Trophoblast cell (in vitro differentiated cells and primary cell): ENCODE measurements at regions not wholly inside any gene's neighbourhood (a gene's known extent, or its start where the extent isn't known, plus 50 kb on each side); places are given as distances from the start of the nearest gene placed in this dataset.

Source experiments
- DNase-seq, 2 donors: peaks; one replicate each; pipeline ENCODE4 v3.0.0-alpha.2; 2016
- H2AFZ ChIP-seq: 2 replicates; pipeline ENCODE4 v1.6.1; 2013; ENCODE audit warnings: low read length, moderate library complexity, mild to moderate bottlenecking; ENCODE audit not compliant: insufficient read depth, poor library complexity
- H2AK5ac ChIP-seq: 2 replicates; pipeline ENCODE4 v1.6.1; 2013; ENCODE audit warnings: mild to moderate bottlenecking, low read length
- H2BK120ac ChIP-seq: 2 replicates; pipeline ENCODE4 v1.6.1; 2013; ENCODE audit warnings: low read length, mild to moderate bottlenecking, moderate library complexity; ENCODE audit not compliant: insufficient read depth, poor library complexity
- H2BK12ac ChIP-seq: 2 replicates; pipeline ENCODE4 v1.6.1; 2013; ENCODE audit warnings: mild to moderate bottlenecking, low read length, moderate library complexity
- H2BK5ac ChIP-seq: 2 replicates; pipeline ENCODE4 v1.6.1; 2013; ENCODE audit warnings: low read length, low read depth, moderate library complexity, mild to moderate bottlenecking; ENCODE audit not compliant: poor library complexity
- H3K14ac ChIP-seq: 2 replicates; pipeline ENCODE4 v1.6.1; 2013; ENCODE audit warnings: mild to moderate bottlenecking, low read length
- H3K18ac ChIP-seq: 2 replicates; pipeline ENCODE4 v1.6.1; 2013; ENCODE audit warnings: mild to moderate bottlenecking, low read length
- H3K23ac ChIP-seq: 2 replicates; pipeline ENCODE4 v1.6.1; 2013; ENCODE audit warnings: low read length
- H3K27ac ChIP-seq: 2 replicates; pipeline ENCODE4 v1.5.1; 2013; ENCODE audit warnings: low read depth, mild to moderate bottlenecking, inconsistent platforms, low read length, moderate library complexity
- H3K27me3 ChIP-seq: 2 replicates; pipeline ENCODE4 v1.6.1; 2013; ENCODE audit warnings: inconsistent platforms, mild to moderate bottlenecking, low read length, moderate library complexity; ENCODE audit not compliant: insufficient read depth
- H3K36me3 ChIP-seq, 2 experiments: 1 replicate in 1 of 2; 2 replicates in 1 of 2; pipeline ENCODE4 v1.6.1; 2013; ENCODE audit warnings: low read length in 2 of 2, mild to moderate bottlenecking in 2 of 2, moderate library complexity in 1 of 2; ENCODE audit not compliant: insufficient read depth in 2 of 2, control insufficient read depth in 1 of 2
- H3K4ac ChIP-seq: 2 replicates; pipeline ENCODE4 v1.6.1; 2013; ENCODE audit warnings: low read depth, mild to moderate bottlenecking, low read length, moderate library complexity
- H3K4me1 ChIP-seq, 2 experiments: 1 replicate in 1 of 2; 2 replicates in 1 of 2; pipeline ENCODE4 v1.6.1; 2013; ENCODE audit warnings: low read length in 2 of 2, mild to moderate bottlenecking in 2 of 2, moderate library complexity in 1 of 2; ENCODE audit not compliant: insufficient read depth in 2 of 2, control insufficient read depth in 1 of 2
- H3K4me2 ChIP-seq: 2 replicates; pipeline ENCODE4 v1.6.1; 2013; ENCODE audit warnings: inconsistent platforms, mild to moderate bottlenecking, low read length, moderate library complexity
- H3K4me3 ChIP-seq: 2 replicates; pipeline ENCODE4 v1.5.1; 2013; ENCODE audit warnings: mild to moderate bottlenecking, low read depth, low read length, inconsistent platforms
- H3K79me1 ChIP-seq: one replicate; pipeline ENCODE4 v1.6.1; 2013; ENCODE audit warnings: low read length
- H3K79me2 ChIP-seq: 2 replicates; pipeline ENCODE4 v1.6.1; 2013; ENCODE audit warnings: low read length, mild to moderate bottlenecking; ENCODE audit not compliant: control insufficient read depth, insufficient read depth, poor library complexity
- H3K9ac ChIP-seq: 2 replicates; pipeline ENCODE4 v1.6.1; 2013; ENCODE audit warnings: mild to moderate bottlenecking, low read length
- H3K9me3 ChIP-seq: 2 replicates; pipeline ENCODE4 v1.6.1; 2013; ENCODE audit warnings: low read depth, mild to moderate bottlenecking, control low read depth, inconsistent platforms, low read length; ENCODE audit not compliant: insufficient read depth
- H4K12ac ChIP-seq: 2 replicates; pipeline ENCODE4 v1.6.1; 2013; ENCODE audit warnings: low read depth, mild to moderate bottlenecking, low read length, moderate library complexity
- H4K8ac ChIP-seq: 2 replicates; pipeline ENCODE4 v1.6.1; 2013; ENCODE audit warnings: low read depth, mild to moderate bottlenecking, low read length, moderate library complexity
- H4K91ac ChIP-seq: one replicate; pipeline ENCODE4 v1.6.1; 2013; ENCODE audit warnings: low read depth, mild to moderate bottlenecking, low read length, moderate library complexity
- WGBS: extraction: QIAGEN DNeasy Blood & Tissue Kit; methylation state at CpG from one replicate; pipeline ENCODE4 v1.1.7; 2013; ENCODE audit warnings: missing lambda C conversion rate; ENCODE audit not compliant: insufficient read length, insufficient coverage; ENCODE audit errors: extremely low coverage; 5-methylcytosine and 5-hydroxymethylcytosine counted together

DNA sequence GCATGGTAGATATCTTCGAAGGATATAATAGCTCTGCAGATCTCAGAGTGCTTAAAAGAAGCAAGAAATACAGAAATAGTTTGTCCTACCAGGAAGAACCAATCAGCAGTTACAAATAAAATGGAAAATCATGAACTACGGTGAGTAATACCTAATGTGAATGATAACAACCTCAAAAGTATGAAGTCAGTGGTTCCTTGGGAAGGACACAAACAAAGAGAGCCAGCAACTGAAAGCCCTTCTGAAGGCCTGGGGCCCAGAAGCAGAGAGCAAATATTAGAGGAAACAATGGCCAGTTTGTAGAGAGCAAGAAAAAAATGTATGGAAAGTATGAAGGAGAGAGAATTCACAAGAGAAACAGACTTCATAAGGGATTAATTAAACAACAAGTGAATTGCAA lies 226.8 kb upstream of the CHST9 start:
- no peaks in the 10 kb centered on the region for H3K79me1 ChIP-seq
- no peak overlapping the region for H3K14ac ChIP-seq
- no peak overlapping the region for H3K23ac ChIP-seq
- no peaks in the 10 kb centered on the region for H3K36me3 ChIP-seq
- H3K4me3 ChIP-seq, result no peak overlapping the region
- H3K79me2 ChIP-seq, result no peaks in the 10 kb centered on the region
- no peak overlapping the region for H3K4me2 ChIP-seq
- H3K4me1 ChIP-seq, result peaks cover 2% of the 10 kb centered on the region in 2 experiments
- H4K12ac ChIP-seq, result no peak overlapping the region
- no peak overlapping the region for H2AK5ac ChIP-seq
- no peak overlapping the region for H3K4ac ChIP-seq
- WGBS, result no CpG with 5 or more reads among the region's 2 CpGs
- H3K18ac ChIP-seq, result no peak overlapping the region
- no peak overlapping the region for H3K27ac ChIP-seq
- H2BK12ac ChIP-seq, result no peak overlapping the region
- no peaks in the 10 kb centered on the region for H3K9me3 ChIP-seq
- H2BK120ac ChIP-seq, result no peak overlapping the region
- H2AFZ ChIP-seq, result no peak overlapping the region
- no peak overlapping the region for H2BK5ac ChIP-seq
- H4K91ac ChIP-seq, result no peak overlapping the region
- no peak overlapping the region for H4K8ac ChIP-seq
- H3K9ac ChIP-seq, result no peak overlapping the region
- DNase-seq, result no peak
- H3K27me3 ChIP-seq, result no peaks in the 10 kb centered on the region

DNA sequence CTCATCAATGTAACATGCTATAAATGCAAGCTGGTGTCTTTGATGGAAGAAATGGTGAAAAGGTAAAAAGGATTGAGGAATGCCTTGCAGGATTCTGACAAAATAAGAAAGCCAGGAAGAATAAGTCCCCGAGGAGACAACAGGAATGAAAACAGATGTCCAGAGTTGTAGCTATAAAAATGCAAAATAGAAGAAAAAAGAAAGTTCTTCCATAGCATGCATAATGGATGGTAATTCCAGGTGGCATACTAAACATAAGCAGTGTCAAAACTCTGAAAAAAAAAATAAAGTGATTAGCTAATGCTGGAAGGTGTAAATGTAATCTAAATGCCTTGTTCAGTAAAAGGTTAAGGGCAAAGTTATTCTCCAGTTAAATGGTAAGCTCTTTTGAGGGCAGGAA lies 225.9 kb upstream of the CHST9 start:
- H3K9me3 ChIP-seq, result no peaks in the 10 kb centered on the region
- DNase-seq, result no peak
- H2BK5ac ChIP-seq, result no peak overlapping the region
- H3K14ac ChIP-seq, result no peak overlapping the region
- no peak overlapping the region for H4K8ac ChIP-seq
- H3K79me2 ChIP-seq, result no peaks in the 10 kb centered on the region
- H3K4me3 ChIP-seq, result no peak overlapping the region
- H2BK120ac ChIP-seq, result no peak overlapping the region
- H3K4me2 ChIP-seq, result no peak overlapping the region
- H3K36me3 ChIP-seq, result no peaks in the 10 kb centered on the region
- H4K91ac ChIP-seq, result no peak overlapping the region
- H3K23ac ChIP-seq, result no peak overlapping the region
- no peak overlapping the region for H2AK5ac ChIP-seq
- no peak overlapping the region for H3K9ac ChIP-seq
- H3K27me3 ChIP-seq, result no peaks in the 10 kb centered on the region
- H3K27ac ChIP-seq, result no peak overlapping the region
- H2BK12ac ChIP-seq, result no peak overlapping the region
- H2AFZ ChIP-seq, result no peak overlapping the region
- H4K12ac ChIP-seq, result no peak overlapping the region
- peaks cover 2% of the 10 kb centered on the region in 2 experiments for H3K4me1 ChIP-seq
- no peak overlapping the region for H3K4ac ChIP-seq
- H3K79me1 ChIP-seq, result no peaks in the 10 kb centered on the region
- WGBS, result no CpG with 5 or more reads among the region's 1 CpG
- no peak overlapping the region for H3K18ac ChIP-seq

DNA sequence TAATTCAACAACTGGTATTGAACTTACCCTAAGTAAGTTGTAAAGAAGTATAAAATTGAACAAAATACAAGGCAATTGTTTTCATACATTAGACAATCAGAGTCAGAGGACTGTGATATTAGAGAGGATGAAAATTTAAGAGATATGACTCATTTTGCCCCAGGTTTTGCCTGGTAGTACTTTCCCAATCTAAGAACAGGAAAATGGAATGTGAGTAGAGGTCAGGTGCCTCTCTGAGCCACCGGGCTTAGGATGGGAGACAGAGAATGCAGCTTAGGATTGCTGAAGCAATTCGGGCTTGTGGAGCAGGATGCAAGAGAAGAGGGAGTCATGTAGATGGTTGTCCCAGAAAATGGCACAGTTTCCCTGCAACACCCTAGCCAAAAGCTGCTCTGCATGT lies 219.7 kb upstream of the CHST9 start:
- Histone ChIP-seq H2AK5ac (no peak overlapping the region), H4K8ac (no peak overlapping the region), H3K4ac (no peak overlapping the region), H4K91ac (no peak overlapping the region), H3K27ac (peak overlapping the region; percentile 66), H2BK120ac (peak overlapping the region; percentile 38), H3K9ac (no peak overlapping the region), H3K4me3 (no peak overlapping the region), H3K4me2 (no peak overlapping the region), H3K14ac (no peak overlapping the region), H2BK12ac (no peak overlapping the region), H3K9me3 (no peaks in the 10 kb centered on the region), H3K23ac (no peak overlapping the region), H3K4me1 (peaks cover 3 to 9% of the 10 kb centered on the region in 2 experiments), H2AFZ (no peak overlapping the region), H3K79me1 (peaks cover 4% of the 10 kb centered on the region), H2BK5ac (no peak overlapping the region), H3K36me3 (no peaks in the 10 kb centered on the region), H3K18ac (no peak overlapping the region), H3K79me2 (no peaks in the 10 kb centered on the region), H4K12ac (no peak overlapping the region), H3K27me3 (no peaks in the 10 kb centered on the region)
- WGBS, result no CpG with 5 or more reads among the region's 2 CpGs
- DNase-seq, result peak; percentile 53 to 79

DNA sequence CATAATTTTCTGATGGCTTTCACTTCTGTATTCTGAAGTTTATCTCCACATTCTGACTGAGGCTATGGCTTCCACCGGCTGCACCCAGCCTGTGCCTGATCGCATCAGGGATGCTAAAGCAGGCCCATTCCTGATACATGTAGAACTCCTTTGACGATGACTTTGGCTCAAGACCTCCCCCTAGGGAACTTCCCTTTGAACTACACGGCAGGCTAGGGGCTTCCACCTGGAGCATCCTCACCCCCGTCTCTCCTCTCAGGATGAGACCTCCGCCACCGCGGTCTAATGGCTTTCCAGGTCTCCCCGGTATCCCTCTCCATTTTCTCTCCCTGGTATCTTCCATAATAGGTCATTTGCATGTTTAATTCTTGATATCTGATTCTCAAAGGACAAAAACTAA lies 214.9 kb upstream of the CHST9 start:
- Histone ChIP-seq H3K4ac (no peak overlapping the region), H3K4me1 (peaks cover under 1 to 7% of the 10 kb centered on the region in 2 experiments), H3K4me3 (no peak overlapping the region), H3K79me2 (no peaks in the 10 kb centered on the region), H3K27ac (no peak overlapping the region), H3K36me3 (no peaks in the 10 kb centered on the region), H2BK12ac (no peak overlapping the region), H3K18ac (no peak overlapping the region), H4K8ac (no peak overlapping the region), H3K27me3 (no peaks in the 10 kb centered on the region), H3K79me1 (peaks cover 2% of the 10 kb centered on the region), H2BK5ac (no peak overlapping the region), H3K9me3 (no peaks in the 10 kb centered on the region), H4K12ac (no peak overlapping the region), H2AFZ (no peak overlapping the region), H2AK5ac (no peak overlapping the region), H3K4me2 (no peak overlapping the region), H3K14ac (no peak overlapping the region), H3K23ac (no peak overlapping the region), H4K91ac (no peak overlapping the region), H3K9ac (no peak overlapping the region), H2BK120ac (no peak overlapping the region)
- DNase-seq, result no peak
- no CpG with 5 or more reads among the region's 9 CpGs for WGBS
